Testis (tissue), 2 donors: ENCODE measurements at regions not wholly inside any gene's neighbourhood (a gene's known extent, or its start where the extent isn't known, plus 50 kb on each side); places are given as distances from the start of the nearest gene placed in this dataset.

Source experiments
- DNase-seq: peaks from one replicate; pipeline ENCODE4 v3.0.0-alpha.2; 2019
- H3K27ac ChIP-seq, 2 donors: fragments of 200-600 bp; sonication (generic); one replicate each; pipeline ENCODE4 v1.5.1; 2019
- H3K27me3 ChIP-seq: fragments of 200-600 bp; sonication (generic); one replicate; pipeline ENCODE4 v1.5.1; 2019
- H3K36me3 ChIP-seq: fragments of 200-600 bp; sonication (generic); one replicate; pipeline ENCODE4 v1.5.1; 2017; ENCODE audit warnings: low read depth; ENCODE audit errors: missing control alignments
- H3K4me1 ChIP-seq: fragments of 200-600 bp; sonication (generic); one replicate; pipeline ENCODE4 v1.5.1; 2019
- H3K4me3 ChIP-seq, 2 donors: fragments of 200-600 bp; sonication (generic); one replicate each; pipeline ENCODE4 v1.5.1; 2017 to 2019
- H3K9me3 ChIP-seq: fragments of 200-600 bp; sonication (generic); one replicate; pipeline ENCODE4 v1.5.1; 2017
- POLR2A ChIP-seq: fragments of 450-650 bp; IDR thresholded peaks from one replicate; pipeline ENCODE4 v1.6.1; 2017; ENCODE audit warnings: antibody characterized with exemption, mild to moderate bottlenecking, moderate library complexity
- WGBS, 2 donors: methylation state at CpG; one replicate each; pipeline ENCODE4 v1.1.5; 2018; 5-methylcytosine and 5-hydroxymethylcytosine counted together
- intact Hi-C: fragments of 100-400 bp; cut with DNase I; formaldehyde crosslinking; loops from one replicate; pipeline ENCODE4 v1.15.1; 2023; ENCODE audit warnings: low total_unique reads
- TF ChIP-seq, protein P1 (sequence below), 3 experiments: fragments of 450-650 bp in 2 of 3; fragments of 200-600 bp in 1 of 3; sonication (generic) in 1 of 3; IDR thresholded peaks; one replicate each; pipeline ENCODE4 v1.5.1; 2016 to 2019; ENCODE audit warnings: antibody characterized with exemption in 3 of 3, mild to moderate bottlenecking in 2 of 3, moderate library complexity in 1 of 3

DNA sequence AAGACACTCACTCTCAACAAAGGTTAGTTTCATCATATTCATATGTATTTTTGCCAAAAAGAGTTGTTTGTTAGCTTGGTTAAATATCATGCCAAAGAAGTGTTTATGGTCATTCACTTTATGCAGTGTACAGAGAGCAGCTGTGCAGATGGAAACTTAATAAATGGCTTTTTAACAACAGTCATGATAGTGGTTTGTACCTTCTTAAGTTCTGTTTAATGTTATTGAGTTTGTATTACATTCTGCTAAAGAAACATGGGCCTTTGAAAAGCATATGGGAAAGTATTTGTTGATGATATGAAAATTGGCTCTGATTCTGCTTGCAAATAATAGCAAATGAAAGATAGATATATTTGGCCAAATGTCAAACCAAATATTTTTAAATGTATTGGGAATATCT lies 607.3 kb downstream of the NCAM2 start:
- no peaks in the 10 kb centered on the region for H3K9me3 ChIP-seq
- no peak for TF ChIP-seq POLR2A
- TF ChIP-seq, protein P1, sequence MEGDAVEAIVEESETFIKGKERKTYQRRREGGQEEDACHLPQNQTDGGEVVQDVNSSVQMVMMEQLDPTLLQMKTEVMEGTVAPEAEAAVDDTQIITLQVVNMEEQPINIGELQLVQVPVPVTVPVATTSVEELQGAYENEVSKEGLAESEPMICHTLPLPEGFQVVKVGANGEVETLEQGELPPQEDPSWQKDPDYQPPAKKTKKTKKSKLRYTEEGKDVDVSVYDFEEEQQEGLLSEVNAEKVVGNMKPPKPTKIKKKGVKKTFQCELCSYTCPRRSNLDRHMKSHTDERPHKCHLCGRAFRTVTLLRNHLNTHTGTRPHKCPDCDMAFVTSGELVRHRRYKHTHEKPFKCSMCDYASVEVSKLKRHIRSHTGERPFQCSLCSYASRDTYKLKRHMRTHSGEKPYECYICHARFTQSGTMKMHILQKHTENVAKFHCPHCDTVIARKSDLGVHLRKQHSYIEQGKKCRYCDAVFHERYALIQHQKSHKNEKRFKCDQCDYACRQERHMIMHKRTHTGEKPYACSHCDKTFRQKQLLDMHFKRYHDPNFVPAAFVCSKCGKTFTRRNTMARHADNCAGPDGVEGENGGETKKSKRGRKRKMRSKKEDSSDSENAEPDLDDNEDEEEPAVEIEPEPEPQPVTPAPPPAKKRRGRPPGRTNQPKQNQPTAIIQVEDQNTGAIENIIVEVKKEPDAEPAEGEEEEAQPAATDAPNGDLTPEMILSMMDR (IDR thresholded peaks at IDR 0.05) = no peak
- no peak overlapping the region for H3K27ac ChIP-seq
- no peaks in the 10 kb centered on the region for H3K27me3 ChIP-seq
- intact Hi-C loops = no loop called here
- no peaks in the 10 kb centered on the region for H3K36me3 ChIP-seq
- no peak overlapping the region for H3K4me3 ChIP-seq
- H3K4me1 ChIP-seq = no peaks in the 10 kb centered on the region
- no peak for DNase-seq

DNA sequence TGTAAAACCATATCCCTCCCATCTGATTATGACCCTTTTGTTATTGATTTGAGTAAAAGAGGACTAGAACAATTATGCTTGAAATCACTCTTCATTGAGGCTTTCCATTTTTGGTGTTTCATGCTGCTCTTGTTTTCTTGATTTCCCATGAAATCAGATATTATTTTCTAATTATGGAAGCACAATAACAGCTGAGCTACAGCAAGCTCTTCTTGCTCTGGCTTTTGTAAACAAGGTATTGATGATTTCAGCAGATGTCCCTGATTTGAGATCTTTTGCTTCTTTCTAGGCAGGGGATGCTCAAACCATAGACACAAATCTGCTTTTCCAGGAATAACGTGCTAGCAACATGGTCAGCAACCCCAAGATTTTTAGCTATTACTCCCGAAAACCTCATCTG lies 607.8 kb downstream of the NCAM2 start:
- no peak for DNase-seq

DNA sequence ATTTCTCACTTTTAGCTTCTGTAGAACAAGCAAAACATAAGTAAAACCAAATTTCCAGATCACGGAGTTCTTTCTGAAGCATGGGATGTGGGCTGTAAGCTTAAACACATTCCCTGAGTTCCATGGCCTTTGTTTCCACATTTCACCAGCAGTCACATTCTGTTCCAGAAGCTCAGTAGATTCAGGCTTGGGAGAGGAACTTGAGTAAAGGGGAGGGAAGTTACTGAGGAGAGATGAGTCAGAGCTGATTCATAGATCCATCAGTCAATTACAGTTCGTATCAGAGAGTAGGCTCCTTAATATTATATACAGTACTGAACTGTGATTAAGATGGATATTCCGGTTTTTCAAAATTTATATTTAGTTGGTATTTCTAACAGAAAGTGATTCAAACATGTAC lies 614.3 kb downstream of the NCAM2 start:
- TF ChIP-seq POLR2A = no peak
- TF ChIP-seq, protein P1 (IDR thresholded peaks at IDR 0.05) = no peak
- no peaks in the 10 kb centered on the region for H3K27me3 ChIP-seq
- 45 to 66% methylated on average over 3 of the region's 3 CpGs for WGBS, 2 donors
- H3K9me3 ChIP-seq = no peaks in the 10 kb centered on the region
- no peak for DNase-seq
- no peak overlapping the region for H3K27ac ChIP-seq
- H3K4me3 ChIP-seq = no peak overlapping the region
- H3K4me1 ChIP-seq = no peaks in the 10 kb centered on the region
- intact Hi-C loops = no loop called here
- H3K36me3 ChIP-seq = no peaks in the 10 kb centered on the region

More for the DNA sequence above, 607.8 kb downstream of the NCAM2 start:
- H3K4me3 ChIP-seq = no peak overlapping the region
- no peak overlapping the region for H3K27ac ChIP-seq
- intact Hi-C loops = no loop called here
- H3K4me1 ChIP-seq = no peaks in the 10 kb centered on the region
- H3K36me3 ChIP-seq = no peaks in the 10 kb centered on the region
- 79 to 81% methylated on average over 2 of the region's 2 CpGs for WGBS, 2 donors
- no peaks in the 10 kb centered on the region for H3K27me3 ChIP-seq
- TF ChIP-seq, protein P1 (IDR thresholded peaks at IDR 0.05) = no peak
- TF ChIP-seq POLR2A = no peak
- no peaks in the 10 kb centered on the region for H3K9me3 ChIP-seq

DNA sequence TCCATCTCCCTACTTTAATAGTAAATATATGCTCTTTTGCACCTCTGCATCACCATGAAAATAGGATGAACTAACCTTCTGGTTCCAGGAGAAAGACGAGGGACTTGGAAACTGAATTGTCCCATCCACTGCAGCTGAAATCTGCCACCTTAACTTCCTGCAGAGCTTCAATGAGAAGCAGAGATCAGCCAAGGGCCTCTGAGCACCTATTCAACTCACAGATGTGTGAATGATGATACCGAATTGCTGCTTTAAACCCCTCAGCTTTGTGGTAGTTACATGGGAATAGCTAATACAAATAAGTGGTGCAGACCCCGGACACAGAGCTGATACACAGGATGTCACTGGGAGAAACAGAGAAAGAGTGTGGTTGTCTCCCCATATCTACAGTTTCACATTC lies 616.8 kb downstream of the NCAM2 start:
- Histone ChIP-seq H3K36me3 (no peaks in the 10 kb centered on the region), H3K4me3 (no peak overlapping the region), H3K27ac (no peak overlapping the region), H3K9me3 (no peaks in the 10 kb centered on the region), H3K27me3 (no peaks in the 10 kb centered on the region), H3K4me1 (no peaks in the 10 kb centered on the region)
- no peak for DNase-seq
- 67 to 71% methylated on average over 3 of the region's 3 CpGs for WGBS, 2 donors
- intact Hi-C loops = no loop called here
- TF ChIP-seq POLR2A = no peak
- TF ChIP-seq, protein P1 (IDR thresholded peaks at IDR 0.05) = no peak

DNA sequence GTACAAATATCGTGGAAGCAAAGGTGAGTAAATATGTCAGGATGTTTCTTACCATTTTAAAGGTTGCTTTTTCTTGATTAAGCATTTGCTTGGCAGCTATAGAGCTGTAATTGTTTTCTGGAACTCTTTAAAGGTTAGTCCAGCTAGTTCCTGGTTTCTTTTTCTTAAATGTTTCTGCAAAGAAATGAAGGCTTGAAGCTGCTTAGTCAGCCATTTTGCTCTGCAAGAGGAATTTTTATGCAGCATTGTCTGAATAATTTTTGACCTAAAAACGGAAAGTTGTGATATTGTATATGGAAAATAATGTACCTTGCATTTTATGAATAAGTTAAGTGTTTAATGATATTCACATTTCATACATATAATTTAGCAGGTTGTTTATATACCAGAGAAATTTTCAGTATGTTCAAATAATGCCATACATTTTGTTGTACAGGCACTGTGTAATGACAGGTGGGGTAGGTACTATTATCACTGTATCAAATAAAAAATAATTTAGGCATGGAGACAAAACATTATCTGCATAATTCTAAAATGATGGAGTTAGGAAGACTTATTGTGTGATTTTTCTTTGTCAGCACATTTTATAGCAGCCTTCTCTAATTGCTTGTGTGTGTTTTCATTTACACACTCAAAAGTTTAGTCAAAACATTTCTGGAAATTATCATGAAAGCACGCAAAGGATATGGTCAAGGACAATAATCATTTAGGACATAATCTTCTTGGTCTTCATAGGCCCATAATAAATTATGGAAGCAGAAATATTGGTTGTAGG lies 624.4 kb downstream of the NCAM2 start:
- 53 to 62% methylated on average over 3 of the region's 3 CpGs for WGBS, 2 donors
- Histone ChIP-seq H3K4me3 (no peak overlapping the region), H3K36me3 (no peaks in the 10 kb centered on the region), H3K27me3 (no peaks in the 10 kb centered on the region), H3K9me3 (no peaks in the 10 kb centered on the region), H3K27ac (no peak overlapping the region), H3K4me1 (no peaks in the 10 kb centered on the region)
- TF ChIP-seq, protein P1 (IDR thresholded peaks at IDR 0.05) = no peak
- no peak for TF ChIP-seq POLR2A
- DNase-seq = no peak
- intact Hi-C loops = no loop called here
